Neuronal stem cell (in vitro differentiated cells): ENCODE measurements at regions not wholly inside any gene's neighbourhood (a gene's known extent, or its start where the extent isn't known, plus 50 kb on each side); places are given as distances from the start of the nearest gene placed in this dataset.
A peak's percentile ranks its signal among the peaks of the same experiment; 100 is the strongest.

Experiments used
- DNase-seq: peaks from one replicate; pipeline ENCODE4 v3.0.0-alpha.2; 2013; ENCODE audit warnings: low spot score
- H2AFZ ChIP-seq: one replicate; pipeline ENCODE4 v1.6.1; 2013; ENCODE audit warnings: mild to moderate bottlenecking, low read length, inconsistent platforms
- H2AK5ac ChIP-seq: 2 replicates; pipeline ENCODE4 v1.6.1; 2013; ENCODE audit warnings: low read depth, mild to moderate bottlenecking, inconsistent platforms, low read length, moderate library complexity, mixed read lengths
- H2BK120ac ChIP-seq: 2 replicates; pipeline ENCODE4 v1.6.1; 2013; ENCODE audit warnings: low read depth, mild to moderate bottlenecking, inconsistent platforms, low read length, moderate library complexity, mixed read lengths
- H2BK12ac ChIP-seq: one replicate; pipeline ENCODE4 v1.6.1; 2013; ENCODE audit warnings: low read length, inconsistent platforms
- H2BK15ac ChIP-seq: 2 replicates; pipeline ENCODE4 v1.6.1; 2013; ENCODE audit warnings: mild to moderate bottlenecking, low read length, inconsistent platforms, mixed read lengths
- H2BK5ac ChIP-seq: one replicate; pipeline ENCODE4 v1.6.1; 2013; ENCODE audit warnings: inconsistent platforms, mild to moderate bottlenecking, low read length, moderate library complexity
- H3K14ac ChIP-seq: one replicate; pipeline ENCODE4 v1.6.1; 2013; ENCODE audit warnings: low read length, inconsistent platforms
- H3K18ac ChIP-seq: 2 replicates; pipeline ENCODE4 v1.6.1; 2013; ENCODE audit warnings: low read length, inconsistent platforms
- H3K23ac ChIP-seq: 2 replicates; pipeline ENCODE4 v1.6.1; 2013; ENCODE audit warnings: low read depth, mild to moderate bottlenecking, mixed read lengths, low read length, inconsistent platforms; ENCODE audit not compliant: poor library complexity
- H3K27ac ChIP-seq: replicated peaks from 3 replicates; pipeline ENCODE4 v1.5.1; 2013; ENCODE audit warnings: low read length, inconsistent platforms
- H3K27me3 ChIP-seq, 3 experiments: 2 replicates each; pipeline ENCODE4 v1.6.1; 2013; ENCODE audit warnings: low read length in 3 of 3, mild to moderate bottlenecking in 2 of 3, inconsistent platforms in 1 of 3, low read depth in 1 of 3, mixed read lengths in 1 of 3, moderate library complexity in 1 of 3; ENCODE audit not compliant: control insufficient read depth in 3 of 3, insufficient read depth in 3 of 3
- H3K36me3 ChIP-seq, 2 donors: replicated peaks in 1 of 2; 2 replicates each; pipeline ENCODE4 v1.6.1; 2013; ENCODE audit warnings: low read length in 2 of 2; ENCODE audit not compliant: control insufficient read depth in 2 of 2, insufficient read depth in 2 of 2
- H3K4ac ChIP-seq: 2 replicates; pipeline ENCODE4 v1.6.1; 2013; ENCODE audit warnings: inconsistent platforms, mild to moderate bottlenecking, low read length, moderate library complexity
- H3K4me1 ChIP-seq, 2 donors: 1 replicate in 1 of 2; 2 replicates in 1 of 2; pipeline ENCODE4 v1.6.1; 2013; ENCODE audit warnings: low read length in 2 of 2, low read depth in 1 of 2; ENCODE audit not compliant: control insufficient read depth in 2 of 2, insufficient read depth in 1 of 2
- H3K4me2 ChIP-seq: one replicate; pipeline ENCODE4 v1.6.1; 2013; ENCODE audit warnings: mild to moderate bottlenecking, low read length, inconsistent platforms; ENCODE audit not compliant: insufficient read depth, poor library complexity, severe bottlenecking
- H3K4me3 ChIP-seq, 2 donors: 2 replicates each; pipeline ENCODE4 v1.5.1; 2013; ENCODE audit warnings: low read length in 2 of 2, mild to moderate bottlenecking in 2 of 2, inconsistent platforms in 1 of 2, moderate library complexity in 1 of 2
- H3K79me1 ChIP-seq: one replicate; pipeline ENCODE4 v1.6.1; 2013; ENCODE audit warnings: low read depth, mild to moderate bottlenecking, inconsistent platforms, low read length, moderate library complexity
- H3K9ac ChIP-seq: one replicate; pipeline ENCODE4 v1.6.1; 2013; ENCODE audit warnings: mild to moderate bottlenecking, low read depth, low read length, inconsistent platforms; ENCODE audit not compliant: poor library complexity
- H3K9me3 ChIP-seq, 2 donors: replicated peaks in 1 of 2; 2 replicates each; pipeline versions ENCODE3 to v1.6.1; 2013; ENCODE audit warnings: low read length in 2 of 2, mild to moderate bottlenecking in 2 of 2, inconsistent platforms in 1 of 2, low read depth in 1 of 2, mixed read lengths in 1 of 2, moderate library complexity in 1 of 2; ENCODE audit not compliant: control insufficient read depth in 2 of 2, insufficient read depth in 1 of 2
- H4K8ac ChIP-seq: one replicate; pipeline ENCODE4 v1.6.1; 2013; ENCODE audit warnings: low read depth, mild to moderate bottlenecking, inconsistent platforms, low read length, moderate library complexity
- H4K91ac ChIP-seq: one replicate; pipeline ENCODE4 v1.6.1; 2013; ENCODE audit warnings: low read length, low read depth, mild to moderate bottlenecking, inconsistent platforms; ENCODE audit not compliant: poor library complexity
- WGBS, 2 donors: extraction: QIAGEN DNeasy Blood & Tissue Kit; methylation state at CpG; one replicate each; pipeline ENCODE4 v1.1.7; 2013; ENCODE audit warnings: missing lambda C conversion rate in 2 of 2, mixed read lengths in 1 of 2; ENCODE audit not compliant: insufficient read length in 2 of 2, insufficient replicate concordance in 1 of 2; ENCODE audit errors: extremely low coverage in 2 of 2; 5-methylcytosine and 5-hydroxymethylcytosine counted together

DNA sequence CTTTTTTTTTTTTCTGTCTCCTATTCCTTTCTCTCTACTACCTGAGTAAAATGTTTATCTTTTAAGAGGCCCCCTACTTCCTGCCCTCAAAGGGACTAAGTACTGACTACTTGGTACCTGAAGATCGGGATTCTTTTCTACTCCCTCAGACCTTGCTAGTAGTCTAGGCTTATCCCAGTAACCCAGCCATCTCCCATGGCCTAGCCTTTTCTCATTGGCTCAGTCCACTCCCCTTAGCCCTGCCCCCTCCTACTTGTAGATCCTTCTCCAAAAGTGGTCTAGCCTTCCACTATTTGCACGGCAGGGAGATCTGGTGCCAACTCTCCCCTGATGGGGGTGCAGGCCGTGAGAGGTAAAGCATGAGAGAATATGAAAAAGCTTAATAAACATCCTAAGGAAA, 133.7 kb downstream of the RCN1 start:
- Histone ChIP-seq H2BK120ac (no peak overlapping the region), H3K9me3 (no peaks in the 10 kb centered on the region), H3K4me2 (no peak overlapping the region), H3K14ac (no peak overlapping the region), H2AFZ (no peak overlapping the region), H3K18ac (no peak overlapping the region), H2AK5ac (no peak overlapping the region), H2BK15ac (no peak overlapping the region), H4K91ac (no peak overlapping the region), H3K27ac (no peak overlapping the region), H3K23ac (no peak overlapping the region), H3K36me3 (no peaks in the 10 kb centered on the region), H3K79me1 (no peaks in the 10 kb centered on the region), H3K9ac (no peak overlapping the region), H2BK12ac (no peak overlapping the region), H4K8ac (no peak overlapping the region), H3K4me3 (no peak overlapping the region), H3K4ac (no peak overlapping the region), H2BK5ac (no peak overlapping the region), H3K27me3 (peaks cover 0 to 4% (median 0%) of the 10 kb centered on the region in 3 experiments), H3K4me1 (no peaks in the 10 kb centered on the region)
- no CpG with 5 or more reads among the region's 3 CpGs for WGBS, 2 donors
- no peak for DNase-seq

DNA sequence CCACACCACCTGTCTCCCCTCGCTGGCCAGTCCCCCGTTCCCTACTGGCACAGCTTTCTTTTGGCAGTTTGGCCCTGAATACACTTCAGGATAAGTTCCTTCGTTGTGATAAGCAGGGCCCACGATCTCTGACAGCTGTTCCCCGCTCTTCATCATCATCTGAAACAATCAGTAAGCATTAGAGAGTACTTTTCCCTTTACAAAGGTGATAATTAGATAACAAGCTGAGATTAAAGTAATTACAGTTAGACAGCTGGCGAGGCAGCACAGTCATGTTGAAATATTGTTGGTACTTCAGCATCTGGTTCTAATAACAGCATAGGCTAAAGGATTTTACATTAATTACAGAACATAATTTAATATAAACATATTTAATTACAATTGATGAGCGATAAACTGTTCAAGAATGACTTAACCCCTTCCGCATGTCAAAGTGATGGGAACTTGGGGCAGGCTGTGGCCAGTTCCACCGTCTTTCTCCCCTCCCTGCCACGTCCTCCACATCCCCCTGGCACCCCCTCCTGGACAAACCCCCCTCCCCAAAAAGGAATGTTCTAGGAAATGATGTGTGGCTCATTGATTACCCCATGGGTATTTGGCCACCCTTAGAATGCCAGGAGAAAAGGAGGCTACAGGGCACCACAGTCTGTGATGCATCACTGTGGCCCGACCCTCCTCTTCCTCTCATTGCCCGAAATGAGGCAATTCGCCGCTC, 134.9 kb downstream of the RCN1 start:
- no peak overlapping the region for H2BK120ac ChIP-seq
- DNase-seq, result no peak
- H4K91ac ChIP-seq, result no peak overlapping the region

DNA sequence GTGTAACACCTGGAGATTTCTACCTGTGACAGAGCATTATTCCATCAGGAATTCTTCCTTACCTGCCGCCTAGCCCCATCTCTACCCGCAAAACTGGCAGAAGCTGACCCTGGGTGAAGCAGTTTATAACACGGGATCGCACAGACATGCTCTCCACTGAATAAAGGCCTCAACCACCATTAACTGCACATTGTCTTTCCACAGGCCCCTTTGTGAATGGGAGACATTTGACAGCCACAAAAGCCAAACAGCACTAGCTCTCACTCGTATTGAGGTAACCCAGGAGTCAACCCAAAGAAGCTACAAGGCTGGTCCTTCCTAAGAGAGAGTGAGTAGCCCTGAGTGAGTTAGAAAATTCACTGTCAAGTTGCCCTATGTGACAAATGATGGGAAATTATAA, 135.6 kb downstream of the RCN1 start:
- Histone ChIP-seq H3K14ac (no peak overlapping the region), H3K4me3 (no peak overlapping the region), H3K4me2 (no peak overlapping the region), H2AK5ac (no peak overlapping the region), H4K8ac (no peak overlapping the region), H2AFZ (no peak overlapping the region), H3K36me3 (no peaks in the 10 kb centered on the region), H3K18ac (no peak overlapping the region), H3K79me1 (no peaks in the 10 kb centered on the region), H2BK15ac (no peak overlapping the region), H3K9me3 (no peaks in the 10 kb centered on the region), H3K27ac (no peak overlapping the region), H4K91ac (no peak overlapping the region), H2BK5ac (no peak overlapping the region), H3K4me1 (no peaks in the 10 kb centered on the region), H3K9ac (no peak overlapping the region), H2BK120ac (no peak overlapping the region), H3K4ac (no peak overlapping the region), H3K27me3 (peaks cover 0 to 4% (median 0%) of the 10 kb centered on the region in 3 experiments), H3K23ac (no peak overlapping the region), H2BK12ac (no peak overlapping the region)
- no CpG with 5 or more reads among the region's 5 CpGs for WGBS, 2 donors
- DNase-seq, result no peak

More for the DNA sequence above, 134.9 kb downstream of the RCN1 start:
- Histone ChIP-seq H3K9me3 (no peaks in the 10 kb centered on the region), H3K27me3 (peaks cover 0 to 4% (median 0%) of the 10 kb centered on the region in 3 experiments), H3K23ac (no peak overlapping the region), H2AFZ (no peak overlapping the region), H3K79me1 (no peaks in the 10 kb centered on the region), H3K14ac (no peak overlapping the region), H3K18ac (no peak overlapping the region), H3K36me3 (no peaks in the 10 kb centered on the region), H2AK5ac (no peak overlapping the region), H3K4ac (no peak overlapping the region), H3K4me3 (no peak overlapping the region), H3K27ac (no peak overlapping the region), H3K4me1 (no peaks in the 10 kb centered on the region), H3K9ac (no peak overlapping the region), H2BK12ac (no peak overlapping the region), H3K4me2 (no peak overlapping the region), H2BK15ac (no peak overlapping the region), H2BK5ac (no peak overlapping the region), H4K8ac (no peak overlapping the region)
- no CpG with 5 or more reads among the region's 14 CpGs for WGBS, 2 donors

DNA sequence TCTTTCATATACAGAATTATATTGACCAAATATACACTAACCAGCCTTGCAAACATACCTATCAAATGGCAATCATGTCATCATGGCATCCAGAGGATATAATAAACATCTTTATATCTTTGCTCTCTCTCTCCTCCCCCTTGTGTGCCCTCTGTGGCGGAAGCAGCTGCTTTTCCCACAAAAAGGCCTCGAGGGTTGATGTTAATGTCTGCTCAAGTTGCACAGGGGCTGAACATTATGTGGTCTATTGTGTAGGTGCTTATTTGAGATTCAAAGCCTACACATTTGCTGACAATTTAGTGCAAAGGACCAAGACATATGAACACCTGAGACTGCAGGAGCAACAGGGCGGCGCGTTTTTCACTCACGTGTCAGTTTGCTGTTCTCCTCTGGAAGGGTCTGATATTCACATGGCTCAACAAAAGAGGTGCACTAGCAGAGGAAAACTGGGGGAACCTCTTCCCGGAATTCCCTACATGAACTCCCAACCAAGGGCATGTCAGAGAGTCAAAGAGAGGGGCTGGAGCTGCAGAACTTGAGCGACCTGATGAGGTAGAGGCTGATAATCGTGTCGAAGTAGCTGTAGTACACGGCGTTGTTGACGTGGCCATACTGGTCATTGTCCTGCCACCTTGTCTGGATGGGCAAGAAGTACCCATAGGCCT, 138.8 kb downstream of the RCN1 start:
- no peaks in the 10 kb centered on the region for H3K9me3 ChIP-seq
- no peak overlapping the region for H3K18ac ChIP-seq
- H2BK5ac ChIP-seq, result no peak overlapping the region
- H2AFZ ChIP-seq, result no peak overlapping the region
- H3K4me3 ChIP-seq, result no peak overlapping the region
- H3K4me2 ChIP-seq, result no peak overlapping the region
- H4K91ac ChIP-seq, result no peak overlapping the region
- no peak overlapping the region for H3K14ac ChIP-seq
- H2BK120ac ChIP-seq, result no peak overlapping the region
- no peaks in the 10 kb centered on the region for H3K36me3 ChIP-seq
- no peak overlapping the region for H3K23ac ChIP-seq
- H3K27ac ChIP-seq, result no peak overlapping the region
- H2BK15ac ChIP-seq, result no peak overlapping the region
- H3K4ac ChIP-seq, result no peak overlapping the region
- H3K79me1 ChIP-seq, result no peaks in the 10 kb centered on the region
- WGBS, 2 donors, result no CpG with 5 or more reads among the region's 13 CpGs
- H2AK5ac ChIP-seq, result peak overlapping the region; percentile 86
- no peak overlapping the region for H2BK12ac ChIP-seq
- peak overlapping the region; percentile 52 for H4K8ac ChIP-seq
- no peaks in the 10 kb centered on the region for H3K27me3 ChIP-seq
- H3K9ac ChIP-seq, result no peak overlapping the region
- DNase-seq, result no peak
- H3K4me1 ChIP-seq, result no peaks in the 10 kb centered on the region
